ENCODE measurements at regions not wholly inside any gene's neighbourhood (a gene's known extent, or its start where the extent isn't known, plus 50 kb on each side); places are given as distances from the start of the nearest gene placed in this dataset.

GRCh38 chr4:123455360-123455759 lies 58.8 kb downstream of the SPRY1 start:
- no peak for DNase-seq

GRCh38 chr4:123462007-123462406 lies 65.4 kb downstream of the SPRY1 start:
- DNase-seq = no peak

GRCh38 chr4:123463869-123464268 lies 67.3 kb downstream of the SPRY1 start:
- no peak for DNase-seq

GRCh38 chr4:123465416-123465815 lies 68.8 kb downstream of the SPRY1 start:
- no peak for DNase-seq

GRCh38 chr4:123466080-123466785 lies 69.6 kb downstream of the SPRY1 start:
- no peak for DNase-seq

- DNase-seq = no peak
Measured at GRCh38 chr4:123468479-123469031, 72.0 kb downstream of the SPRY1 start.

GRCh38 chr4:123469245-123469644 lies 72.7 kb downstream of the SPRY1 start:
- no peak for DNase-seq

GRCh38 chr4:123469696-123470095 lies 73.1 kb downstream of the SPRY1 start:
- DNase-seq = no peak

- DNase-seq = no peak
Measured at GRCh38 chr4:123470640-123471039, 74.0 kb downstream of the SPRY1 start.

GRCh38 chr4:123471655-123472369 lies 75.2 kb downstream of the SPRY1 start:
- no peak for DNase-seq

GRCh38 chr4:123474817-123475216 lies 78.2 kb downstream of the SPRY1 start:
- DNase-seq = no peak

- DNase-seq = no peak
Measured at GRCh38 chr4:123476089-123476488, 79.5 kb downstream of the SPRY1 start.

GRCh38 chr4:123477711-123478209 lies 81.2 kb downstream of the SPRY1 start:
- DNase-seq = peak; percentile 29

GRCh38 chr4:123478859-123479345 lies 82.3 kb downstream of the SPRY1 start:
- peak; percentile 5 for DNase-seq

- peak; percentile 30 for DNase-seq
Measured at GRCh38 chr4:123479944-123480343, 83.3 kb downstream of the SPRY1 start.

- no peak for DNase-seq
Measured at GRCh38 chr4:123480706-123481418, 84.3 kb downstream of the SPRY1 start.

GRCh38 chr4:123481717-123482116 lies 85.1 kb downstream of the SPRY1 start:
- DNase-seq = no peak

- no peak for DNase-seq
Measured at GRCh38 chr4:123484291-123484926, 87.8 kb downstream of the SPRY1 start.

GRCh38 chr4:123485601-123486000 lies 89.0 kb downstream of the SPRY1 start:
- no peak for DNase-seq

GRCh38 chr4:123488916-123489315 lies 92.3 kb downstream of the SPRY1 start:
- no peak for DNase-seq

- no peak for DNase-seq
Measured at GRCh38 chr4:123495530-123495929, 98.9 kb downstream of the SPRY1 start.

- no peak for DNase-seq
Measured at GRCh38 chr4:123496421-123496820, 99.8 kb downstream of the SPRY1 start.

GRCh38 chr4:123497340-123497739 lies 100.7 kb downstream of the SPRY1 start:
- DNase-seq = no peak
